ENCODE measurements at regions not wholly inside any gene's neighbourhood (a gene's known extent, or its start where the extent isn't known, plus 50 kb on each side); places are given as distances from the start of the nearest gene placed in this dataset.

- TF ChIP-seq CTCF (IDR thresholded peaks at IDR 0.05 in 4 of 5, conservative IDR thresholded peaks at IDR 0.05 in 1 of 5) (no peak), POLR2A (IDR thresholded peaks at IDR 0.05) (no peak)
Measured at GRCh38 chr3:72169561-72170472, 384.9 kb upstream of the PROK2 start.

Data from gastrocnemius medialis (tissue), 4 donors.